OCI-LY1 (cell line): ENCODE measurements at regions not wholly inside any gene's neighbourhood (a gene's known extent, or its start where the extent isn't known, plus 50 kb on each side); places are given as distances from the start of the nearest gene placed in this dataset.

Experiments used
- EZH2 ChIP-seq: fragments of 200-600 bp; sonication (generic), shearing (Covaris generic); IDR thresholded peaks from 2 replicates; pipeline ENCODE4 v1.8.0; 2017; ENCODE audit warnings: borderline replicate concordance, mixed run types, mild to moderate bottlenecking, antibody characterized with exemption, low read length, moderate library complexity, mixed read lengths
- TF ChIP-seq, protein P1 (sequence below): fragments of 200-600 bp; sonication (generic), shearing (Covaris generic); IDR thresholded peaks from 2 replicates; pipeline ENCODE4 v1.5.1; 2017; ENCODE audit warnings: mild to moderate bottlenecking, antibody characterized with exemption, low read length, moderate library complexity, mixed read lengths

DNA sequence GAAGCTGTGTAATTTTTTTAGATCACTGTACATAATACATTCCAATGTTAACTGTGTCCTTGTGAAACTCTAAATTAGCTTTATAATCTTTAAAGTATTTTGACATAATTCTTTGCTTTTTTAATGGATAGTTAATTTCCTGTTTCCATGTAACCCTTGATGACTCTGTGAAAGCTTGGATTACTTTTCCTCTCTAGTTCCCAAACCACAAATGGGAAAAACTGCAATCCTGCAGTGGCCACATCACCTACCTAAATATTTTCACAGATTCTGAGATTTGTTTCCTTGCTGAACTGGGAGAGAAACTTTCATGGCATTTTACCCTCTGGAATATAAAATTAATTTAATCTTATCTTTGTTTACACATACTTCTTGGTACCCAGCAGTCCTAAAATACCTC lies 161.6 kb upstream of the CCDC68 start:
- TF ChIP-seq, protein P1, sequence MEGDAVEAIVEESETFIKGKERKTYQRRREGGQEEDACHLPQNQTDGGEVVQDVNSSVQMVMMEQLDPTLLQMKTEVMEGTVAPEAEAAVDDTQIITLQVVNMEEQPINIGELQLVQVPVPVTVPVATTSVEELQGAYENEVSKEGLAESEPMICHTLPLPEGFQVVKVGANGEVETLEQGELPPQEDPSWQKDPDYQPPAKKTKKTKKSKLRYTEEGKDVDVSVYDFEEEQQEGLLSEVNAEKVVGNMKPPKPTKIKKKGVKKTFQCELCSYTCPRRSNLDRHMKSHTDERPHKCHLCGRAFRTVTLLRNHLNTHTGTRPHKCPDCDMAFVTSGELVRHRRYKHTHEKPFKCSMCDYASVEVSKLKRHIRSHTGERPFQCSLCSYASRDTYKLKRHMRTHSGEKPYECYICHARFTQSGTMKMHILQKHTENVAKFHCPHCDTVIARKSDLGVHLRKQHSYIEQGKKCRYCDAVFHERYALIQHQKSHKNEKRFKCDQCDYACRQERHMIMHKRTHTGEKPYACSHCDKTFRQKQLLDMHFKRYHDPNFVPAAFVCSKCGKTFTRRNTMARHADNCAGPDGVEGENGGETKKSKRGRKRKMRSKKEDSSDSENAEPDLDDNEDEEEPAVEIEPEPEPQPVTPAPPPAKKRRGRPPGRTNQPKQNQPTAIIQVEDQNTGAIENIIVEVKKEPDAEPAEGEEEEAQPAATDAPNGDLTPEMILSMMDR = no peak
- no peak for TF ChIP-seq EZH2
